ENCODE measurements at regions not wholly inside any gene's neighbourhood (a gene's known extent, or its start where the extent isn't known, plus 50 kb on each side); places are given as distances from the start of the nearest gene placed in this dataset.

GRCh38 chr10:117664288-117664687 lies 121.7 kb downstream of the EMX2 start:
- H4K8ac ChIP-seq (ENCODE audit: low read length): no peak overlapping the region
- H3K4me3 ChIP-seq (ENCODE audit: insufficient read depth in 1 of 2, low read depth in 1 of 2, low read length in 2 of 2): no peak overlapping the region
- H3K18ac ChIP-seq (ENCODE audit: low read depth in 1 of 2, low read length in 2 of 2): no peak overlapping the region
- no peak overlapping the region for H3K23ac ChIP-seq (ENCODE audit: low read length in 2 of 2)
- no peak overlapping the region for H2BK120ac ChIP-seq (ENCODE audit: low read depth, low read length)
- H3K4me2 ChIP-seq (ENCODE audit: low read length, poor library complexity, severe bottlenecking): no peak overlapping the region
- no peaks in the 10 kb centered on the region for H3K79me1 ChIP-seq (replicated peaks; ENCODE audit: low read length, poor library complexity, severe bottlenecking)
- H2BK12ac ChIP-seq (ENCODE audit: low read length in 2 of 2): no peak overlapping the region
- no peak overlapping the region for H2AFZ ChIP-seq (ENCODE audit: low read depth, low read length)
- H3K4ac ChIP-seq (ENCODE audit: low read depth in 1 of 2, low read length in 2 of 2): no peak overlapping the region
- 74% methylated on average over 3 of the region's 5 CpGs for WGBS
- no peaks in the 10 kb centered on the region for H3K36me3 ChIP-seq (ENCODE audit: control insufficient read depth in 1 of 2, insufficient read depth in 2 of 2, low read depth in 1 of 2, low read length in 2 of 2)
- no peak overlapping the region for H2BK5ac ChIP-seq (ENCODE audit: low read depth, low read length, poor library complexity, severe bottlenecking)
- no peak overlapping the region for H4K91ac ChIP-seq (ENCODE audit: low read length)
- H3K14ac ChIP-seq (ENCODE audit: low read length in 2 of 2): no peak overlapping the region
- no peaks in the 10 kb centered on the region for H3K4me1 ChIP-seq (ENCODE audit: control insufficient read depth, insufficient read depth, low read depth, low read length)
- peaks cover 0 to 3% of the 10 kb centered on the region in 2 experiments for H3K27me3 ChIP-seq (ENCODE audit: control insufficient read depth in 1 of 2, insufficient read depth in 1 of 2, low read length in 2 of 2)
- no peak overlapping the region for H2AK5ac ChIP-seq (ENCODE audit: low read length, severe bottlenecking)
- H3K27ac ChIP-seq (ENCODE audit: low read length, poor library complexity, severe bottlenecking): no peak overlapping the region
- H3K9me3 ChIP-seq (ENCODE audit: control insufficient read depth, low read length): no peaks in the 10 kb centered on the region
- no peak overlapping the region for H2BK15ac ChIP-seq (ENCODE audit: low read depth, poor library complexity, severe bottlenecking)
- H3K9ac ChIP-seq (ENCODE audit: low read length): peak overlapping the region; percentile 78
- no peak for DNase-seq

GRCh38 chr10:117666166-117666565 lies 123.6 kb downstream of the EMX2 start:
- Histone ChIP-seq H3K27ac (ENCODE audit: low read length, poor library complexity, severe bottlenecking) (no peak overlapping the region), H2BK12ac (ENCODE audit: low read length in 2 of 2) (no peak overlapping the region), H2BK5ac (ENCODE audit: low read depth, low read length, poor library complexity, severe bottlenecking) (no peak overlapping the region), H3K36me3 (ENCODE audit: control insufficient read depth in 1 of 2, insufficient read depth in 2 of 2, low read depth in 1 of 2, low read length in 2 of 2) (no peaks in the 10 kb centered on the region), H3K27me3 (ENCODE audit: control insufficient read depth in 1 of 2, insufficient read depth in 1 of 2, low read length in 2 of 2) (peaks cover 0 to 3% of the 10 kb centered on the region in 2 experiments), H3K4ac (ENCODE audit: low read depth in 1 of 2, low read length in 2 of 2) (no peak overlapping the region), H3K4me2 (ENCODE audit: low read length, poor library complexity, severe bottlenecking) (no peak overlapping the region), H2AFZ (ENCODE audit: low read depth, low read length) (no peak overlapping the region), H3K4me3 (ENCODE audit: insufficient read depth in 1 of 2, low read depth in 1 of 2, low read length in 2 of 2) (no peak overlapping the region), H3K14ac (ENCODE audit: low read length in 2 of 2) (no peak overlapping the region), H4K91ac (ENCODE audit: low read length) (no peak overlapping the region), H3K18ac (ENCODE audit: low read depth in 1 of 2, low read length in 2 of 2) (no peak overlapping the region), H3K79me1 (replicated peaks; ENCODE audit: low read length, poor library complexity, severe bottlenecking) (no peaks in the 10 kb centered on the region), H2BK15ac (ENCODE audit: low read depth, poor library complexity, severe bottlenecking) (no peak overlapping the region), H4K8ac (ENCODE audit: low read length) (no peak overlapping the region), H3K9ac (ENCODE audit: low read length) (no peak overlapping the region), H3K9me3 (ENCODE audit: control insufficient read depth, low read length) (no peaks in the 10 kb centered on the region), H2AK5ac (ENCODE audit: low read length, severe bottlenecking) (no peak overlapping the region), H3K23ac (ENCODE audit: low read length in 2 of 2) (no peak overlapping the region), H2BK120ac (ENCODE audit: low read depth, low read length) (no peak overlapping the region), H3K4me1 (ENCODE audit: control insufficient read depth, insufficient read depth, low read depth, low read length) (no peaks in the 10 kb centered on the region)
- WGBS: 92% methylated on average over 3 of the region's 5 CpGs
- no peak for DNase-seq

DNA sequence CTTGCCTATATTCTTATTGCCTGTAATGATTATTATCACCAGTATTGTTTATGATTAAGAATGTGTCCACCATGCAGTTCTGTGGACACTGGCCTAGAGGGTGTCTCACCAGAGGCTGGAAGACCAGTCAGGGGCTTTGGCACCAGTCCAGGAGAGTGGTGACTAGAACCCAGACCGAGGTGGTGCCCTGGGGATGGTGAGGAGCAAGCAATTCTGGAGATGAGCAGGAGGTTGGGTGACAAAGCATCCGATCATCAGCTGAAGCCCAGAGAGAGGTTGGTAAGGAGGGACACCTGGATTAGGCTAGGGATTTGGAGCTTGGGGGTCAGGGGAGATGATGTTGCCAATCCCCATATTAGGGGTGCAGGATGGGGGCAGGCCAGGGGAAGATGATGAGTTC lies 124.4 kb downstream of the EMX2 start:
- no peak overlapping the region for H3K4me3 ChIP-seq (ENCODE audit: insufficient read depth in 1 of 2, low read depth in 1 of 2, low read length in 2 of 2)
- H2BK120ac ChIP-seq (ENCODE audit: low read depth, low read length): no peak overlapping the region
- H4K91ac ChIP-seq (ENCODE audit: low read length): no peak overlapping the region
- no peaks in the 10 kb centered on the region for H3K4me1 ChIP-seq (ENCODE audit: control insufficient read depth, insufficient read depth, low read depth, low read length)
- no peak overlapping the region for H3K18ac ChIP-seq (ENCODE audit: low read depth in 1 of 2, low read length in 2 of 2)
- no peak overlapping the region for H3K23ac ChIP-seq (ENCODE audit: low read length in 2 of 2)
- no peak overlapping the region for H4K8ac ChIP-seq (ENCODE audit: low read length)
- DNase-seq: no peak
- no peak overlapping the region for H2BK5ac ChIP-seq (ENCODE audit: low read depth, low read length, poor library complexity, severe bottlenecking)
- no peaks in the 10 kb centered on the region for H3K9me3 ChIP-seq (ENCODE audit: control insufficient read depth, low read length)
- H3K36me3 ChIP-seq (ENCODE audit: control insufficient read depth in 1 of 2, insufficient read depth in 2 of 2, low read depth in 1 of 2, low read length in 2 of 2): no peaks in the 10 kb centered on the region
- WGBS: 77% methylated on average over 2 of the region's 2 CpGs
- peak overlapping the region in 1 of 2 experiments; percentile 38 for H3K14ac ChIP-seq (ENCODE audit: low read length in 2 of 2)
- no peak overlapping the region for H2AK5ac ChIP-seq (ENCODE audit: low read length, severe bottlenecking)
- no peak overlapping the region for H2AFZ ChIP-seq (ENCODE audit: low read depth, low read length)
- no peak overlapping the region for H3K27ac ChIP-seq (ENCODE audit: low read length, poor library complexity, severe bottlenecking)
- H2BK12ac ChIP-seq (ENCODE audit: low read length in 2 of 2): no peak overlapping the region
- no peak overlapping the region for H3K9ac ChIP-seq (ENCODE audit: low read length)
- H3K27me3 ChIP-seq (ENCODE audit: control insufficient read depth in 1 of 2, insufficient read depth in 1 of 2, low read length in 2 of 2): peaks cover 0 to 3% of the 10 kb centered on the region in 2 experiments
- H3K79me1 ChIP-seq (replicated peaks; ENCODE audit: low read length, poor library complexity, severe bottlenecking): no peaks in the 10 kb centered on the region
- no peak overlapping the region for H3K4me2 ChIP-seq (ENCODE audit: low read length, poor library complexity, severe bottlenecking)
- no peak overlapping the region for H2BK15ac ChIP-seq (ENCODE audit: low read depth, poor library complexity, severe bottlenecking)
- H3K4ac ChIP-seq (ENCODE audit: low read depth in 1 of 2, low read length in 2 of 2): no peak overlapping the region

DNA sequence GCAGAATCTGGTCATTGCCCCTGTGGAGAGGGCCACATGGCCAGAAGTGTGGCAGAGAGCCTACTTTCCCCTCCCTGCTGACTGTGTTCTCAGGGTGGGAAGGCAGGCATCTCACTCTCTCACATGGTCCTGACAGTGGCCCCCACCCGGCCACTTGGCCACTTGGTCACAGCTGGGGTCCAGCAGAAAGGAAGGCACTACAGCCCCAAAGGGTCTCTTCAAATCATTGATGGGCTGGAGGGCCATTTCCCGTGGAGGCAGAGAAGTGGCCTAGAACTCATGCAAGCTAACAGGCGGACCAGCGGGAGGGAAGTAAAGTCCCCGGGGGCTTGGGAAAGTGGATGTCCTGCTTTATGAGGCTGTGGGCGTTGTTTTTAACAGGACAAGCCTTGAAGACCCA lies 125.3 kb downstream of the EMX2 start:
- H3K4ac ChIP-seq (ENCODE audit: low read depth in 1 of 2, low read length in 2 of 2): no peak overlapping the region
- no peaks in the 10 kb centered on the region for H3K4me1 ChIP-seq (ENCODE audit: control insufficient read depth, insufficient read depth, low read depth, low read length)
- no peak overlapping the region for H3K9ac ChIP-seq (ENCODE audit: low read length)
- no peak overlapping the region for H3K14ac ChIP-seq (ENCODE audit: low read length in 2 of 2)
- no peak overlapping the region for H2BK12ac ChIP-seq (ENCODE audit: low read length in 2 of 2)
- H3K18ac ChIP-seq (ENCODE audit: low read depth in 1 of 2, low read length in 2 of 2): no peak overlapping the region
- H4K8ac ChIP-seq (ENCODE audit: low read length): no peak overlapping the region
- no peaks in the 10 kb centered on the region for H3K36me3 ChIP-seq (ENCODE audit: control insufficient read depth in 1 of 2, insufficient read depth in 2 of 2, low read depth in 1 of 2, low read length in 2 of 2)
- H3K9me3 ChIP-seq (ENCODE audit: control insufficient read depth, low read length): no peaks in the 10 kb centered on the region
- no peak overlapping the region for H2BK5ac ChIP-seq (ENCODE audit: low read depth, low read length, poor library complexity, severe bottlenecking)
- no peak overlapping the region for H3K4me3 ChIP-seq (ENCODE audit: insufficient read depth in 1 of 2, low read depth in 1 of 2, low read length in 2 of 2)
- no peak overlapping the region for H3K23ac ChIP-seq (ENCODE audit: low read length in 2 of 2)
- no peak overlapping the region for H2BK15ac ChIP-seq (ENCODE audit: low read depth, poor library complexity, severe bottlenecking)
- H3K27me3 ChIP-seq (ENCODE audit: control insufficient read depth in 1 of 2, insufficient read depth in 1 of 2, low read length in 2 of 2): peaks cover 0 to 3% of the 10 kb centered on the region in 2 experiments
- H2AFZ ChIP-seq (ENCODE audit: low read depth, low read length): no peak overlapping the region
- WGBS: 96% methylated on average over 5 of the region's 6 CpGs
- H3K4me2 ChIP-seq (ENCODE audit: low read length, poor library complexity, severe bottlenecking): no peak overlapping the region
- no peaks in the 10 kb centered on the region for H3K79me1 ChIP-seq (replicated peaks; ENCODE audit: low read length, poor library complexity, severe bottlenecking)
- no peak overlapping the region for H4K91ac ChIP-seq (ENCODE audit: low read length)
- DNase-seq: no peak
- H3K27ac ChIP-seq (ENCODE audit: low read length, poor library complexity, severe bottlenecking): no peak overlapping the region
- no peak overlapping the region for H2AK5ac ChIP-seq (ENCODE audit: low read length, severe bottlenecking)
- H2BK120ac ChIP-seq (ENCODE audit: low read depth, low read length): no peak overlapping the region
